ENCODE measurements at regions not wholly inside any gene's neighbourhood (a gene's known extent, or its start where the extent isn't known, plus 50 kb on each side); places are given as distances from the start of the nearest gene placed in this dataset.

DNA sequence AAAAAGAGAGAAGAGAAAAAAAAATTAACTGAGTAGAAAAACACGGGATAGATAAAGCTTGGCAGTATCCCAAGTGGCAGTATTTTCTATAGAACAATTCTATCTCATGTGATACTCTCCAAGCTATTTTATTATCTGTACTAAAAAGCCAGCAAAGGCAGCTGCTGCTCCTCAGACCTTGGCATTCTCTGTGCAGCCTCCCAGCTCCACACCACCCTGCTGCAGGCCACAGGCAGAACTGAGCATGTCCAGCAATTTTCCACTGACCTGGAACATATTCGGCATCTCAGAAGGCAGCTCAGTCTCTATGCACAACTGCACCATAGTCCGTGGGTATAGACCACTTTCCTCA is 1161.4 kb downstream of the IGSF11 start:
- H3K4me3 ChIP-seq (ENCODE audit: low read length), result no peak overlapping the region
- H3K36me3 ChIP-seq (replicated peaks; ENCODE audit: low read depth, low read length), result no peaks in the 10 kb centered on the region
- no peak overlapping the region for H3K4me2 ChIP-seq (ENCODE audit: low read length)
- no peaks in the 10 kb centered on the region for H4K20me1 ChIP-seq (ENCODE audit: insufficient read depth, low read length)
- no peak overlapping the region for H2AFZ ChIP-seq (ENCODE audit: low read depth, low read length)
- TF ChIP-seq EZH2phosphoT487 (IDR thresholded peaks at IDR 0.05; ENCODE audit: low read depth), result no peak
- TF ChIP-seq, protein P1, sequence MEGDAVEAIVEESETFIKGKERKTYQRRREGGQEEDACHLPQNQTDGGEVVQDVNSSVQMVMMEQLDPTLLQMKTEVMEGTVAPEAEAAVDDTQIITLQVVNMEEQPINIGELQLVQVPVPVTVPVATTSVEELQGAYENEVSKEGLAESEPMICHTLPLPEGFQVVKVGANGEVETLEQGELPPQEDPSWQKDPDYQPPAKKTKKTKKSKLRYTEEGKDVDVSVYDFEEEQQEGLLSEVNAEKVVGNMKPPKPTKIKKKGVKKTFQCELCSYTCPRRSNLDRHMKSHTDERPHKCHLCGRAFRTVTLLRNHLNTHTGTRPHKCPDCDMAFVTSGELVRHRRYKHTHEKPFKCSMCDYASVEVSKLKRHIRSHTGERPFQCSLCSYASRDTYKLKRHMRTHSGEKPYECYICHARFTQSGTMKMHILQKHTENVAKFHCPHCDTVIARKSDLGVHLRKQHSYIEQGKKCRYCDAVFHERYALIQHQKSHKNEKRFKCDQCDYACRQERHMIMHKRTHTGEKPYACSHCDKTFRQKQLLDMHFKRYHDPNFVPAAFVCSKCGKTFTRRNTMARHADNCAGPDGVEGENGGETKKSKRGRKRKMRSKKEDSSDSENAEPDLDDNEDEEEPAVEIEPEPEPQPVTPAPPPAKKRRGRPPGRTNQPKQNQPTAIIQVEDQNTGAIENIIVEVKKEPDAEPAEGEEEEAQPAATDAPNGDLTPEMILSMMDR (IDR thresholded peaks at IDR 0.05; ENCODE audit: low read depth, low read length), result no peak
- H3K27ac ChIP-seq (ENCODE audit: low read length), result no peak overlapping the region
- H3K4me1 ChIP-seq (ENCODE audit: low read length), result no peaks in the 10 kb centered on the region
- H3K27me3 ChIP-seq (ENCODE audit: low read depth, low read length), result no peaks in the 10 kb centered on the region
- no peaks in the 10 kb centered on the region for H3K9me3 ChIP-seq (ENCODE audit: insufficient read depth, low read length)
- no peaks in the 10 kb centered on the region for H3K79me2 ChIP-seq (ENCODE audit: low read length)
- H3K9ac ChIP-seq (ENCODE audit: low read length), result no peak overlapping the region

DNA sequence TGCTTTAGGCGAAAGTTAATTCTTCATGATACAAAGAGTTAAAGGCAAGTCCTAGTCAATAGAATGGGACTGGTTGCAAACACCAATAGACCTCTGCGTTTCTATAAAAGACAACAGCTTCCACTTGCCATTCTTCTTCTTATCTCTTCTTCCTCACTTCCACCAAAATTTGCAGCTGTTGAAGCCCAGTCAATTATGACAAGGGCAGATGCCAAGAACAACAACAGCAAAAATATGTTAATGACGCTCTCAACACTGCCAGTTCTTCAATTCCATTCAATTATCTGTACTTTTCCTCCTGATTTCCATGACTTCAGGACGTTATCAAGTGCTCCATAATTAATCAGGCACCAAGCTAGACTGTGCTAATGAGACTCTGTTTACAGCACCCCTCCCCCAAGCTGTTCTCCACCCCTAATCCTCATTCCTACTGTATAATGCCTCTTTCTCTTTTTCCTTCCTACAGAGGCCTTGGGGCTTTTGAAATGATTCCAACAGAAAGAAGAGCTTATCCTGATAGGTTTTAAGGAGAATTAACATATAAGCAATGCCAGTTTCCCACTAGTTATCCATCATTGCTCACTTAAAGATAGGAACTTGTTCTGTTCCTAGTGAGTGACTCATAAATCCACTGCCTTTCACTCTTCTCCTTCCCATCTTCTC is 1160.5 kb downstream of the IGSF11 start:
- no peak overlapping the region for H3K9ac ChIP-seq (ENCODE audit: low read length)
- H3K4me3 ChIP-seq (ENCODE audit: low read length), result no peak overlapping the region
- H3K4me2 ChIP-seq (ENCODE audit: low read length), result no peak overlapping the region
- H3K27ac ChIP-seq (ENCODE audit: low read length), result no peak overlapping the region
- H2AFZ ChIP-seq (ENCODE audit: low read depth, low read length), result no peak overlapping the region
- TF ChIP-seq EZH2phosphoT487 (IDR thresholded peaks at IDR 0.05; ENCODE audit: low read depth), result no peak
- TF ChIP-seq, protein P1 (IDR thresholded peaks at IDR 0.05; ENCODE audit: low read depth, low read length), result no peak
- H3K4me1 ChIP-seq (ENCODE audit: low read length), result no peaks in the 10 kb centered on the region
- H4K20me1 ChIP-seq (ENCODE audit: insufficient read depth, low read length), result no peaks in the 10 kb centered on the region
- no peaks in the 10 kb centered on the region for H3K27me3 ChIP-seq (ENCODE audit: low read depth, low read length)
- H3K79me2 ChIP-seq (ENCODE audit: low read length), result no peaks in the 10 kb centered on the region
- H3K36me3 ChIP-seq (replicated peaks; ENCODE audit: low read depth, low read length), result no peaks in the 10 kb centered on the region
- H3K9me3 ChIP-seq (ENCODE audit: insufficient read depth, low read length), result no peaks in the 10 kb centered on the region

DNA sequence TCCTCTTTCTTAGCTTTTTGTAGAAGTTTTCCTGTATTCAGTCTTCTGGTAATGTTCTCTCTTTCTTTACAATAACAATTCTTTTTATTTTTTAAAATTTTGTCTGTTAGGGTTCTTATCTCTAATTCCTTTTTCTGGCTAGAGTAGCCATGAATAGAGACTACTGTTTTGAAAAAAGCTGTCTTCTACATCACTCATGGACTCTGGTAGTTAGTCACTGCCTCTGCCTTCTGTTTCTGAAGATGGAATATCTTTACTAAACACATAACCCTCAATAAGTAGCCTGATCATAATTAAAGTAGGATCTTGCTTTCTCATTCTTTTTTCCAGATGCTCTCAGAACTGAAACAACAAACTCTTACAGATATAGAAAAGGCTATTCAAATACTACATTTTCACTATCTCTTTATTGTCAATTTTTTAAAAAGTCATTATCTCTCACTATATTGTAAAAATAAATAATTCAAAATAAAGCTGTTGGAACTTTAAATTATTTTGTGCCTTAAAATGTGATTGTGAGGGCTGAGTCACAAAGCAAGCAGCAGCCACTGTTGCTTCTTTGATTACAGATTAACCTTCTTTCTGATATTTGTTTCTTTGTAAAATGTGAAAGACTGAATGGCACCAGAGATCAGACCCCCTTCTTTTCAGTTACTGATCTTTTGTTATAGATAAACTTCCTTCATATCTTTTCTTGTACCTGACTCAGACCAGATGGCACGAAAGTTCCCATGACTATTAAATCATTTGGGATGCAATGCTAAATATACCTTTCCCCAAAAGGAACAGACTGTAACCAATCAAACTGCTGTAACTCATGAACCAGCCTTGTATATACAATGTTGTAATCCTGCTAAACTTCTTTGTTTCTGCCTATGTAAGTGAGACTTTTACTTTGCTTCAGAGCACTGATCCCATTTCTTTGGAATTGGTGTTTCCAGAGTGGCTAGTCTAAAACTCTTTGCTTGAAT is 1159.5 kb downstream of the IGSF11 start:
- Histone ChIP-seq H3K4me2 (ENCODE audit: low read length) (no peak overlapping the region), H3K79me2 (ENCODE audit: low read length) (no peaks in the 10 kb centered on the region), H3K27ac (ENCODE audit: low read length) (no peak overlapping the region), H3K27me3 (ENCODE audit: low read depth, low read length) (no peaks in the 10 kb centered on the region), H3K9ac (ENCODE audit: low read length) (no peak overlapping the region), H4K20me1 (ENCODE audit: insufficient read depth, low read length) (no peaks in the 10 kb centered on the region), H2AFZ (ENCODE audit: low read depth, low read length) (no peak overlapping the region), H3K9me3 (ENCODE audit: insufficient read depth, low read length) (no peaks in the 10 kb centered on the region), H3K4me3 (ENCODE audit: low read length) (no peak overlapping the region), H3K36me3 (replicated peaks; ENCODE audit: low read depth, low read length) (no peaks in the 10 kb centered on the region), H3K4me1 (ENCODE audit: low read length) (no peaks in the 10 kb centered on the region)
- TF ChIP-seq, protein P1 (IDR thresholded peaks at IDR 0.05; ENCODE audit: low read depth, low read length), result no peak
- no peak for TF ChIP-seq EZH2phosphoT487 (IDR thresholded peaks at IDR 0.05; ENCODE audit: low read depth)

DNA sequence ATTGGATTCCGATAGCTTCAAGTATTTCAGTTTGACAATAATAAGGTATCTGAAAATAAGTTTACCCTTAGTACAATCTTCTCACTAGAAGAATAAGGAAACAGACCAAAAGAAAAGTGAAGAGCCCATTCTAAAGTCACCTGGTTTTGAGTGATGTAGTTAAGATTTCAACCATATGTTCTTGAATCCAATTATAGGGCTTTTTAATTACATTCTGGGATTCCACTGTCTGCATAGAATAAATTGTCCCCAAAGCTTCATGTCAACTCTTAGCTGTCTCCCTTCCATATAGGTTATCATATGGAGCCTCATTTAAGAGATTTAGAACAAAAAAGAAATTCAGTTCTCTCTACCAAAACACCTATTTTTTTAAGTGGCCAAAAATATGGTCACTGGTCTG is 1158.8 kb downstream of the IGSF11 start:
- no peaks in the 10 kb centered on the region for H3K4me1 ChIP-seq (ENCODE audit: low read length)
- H4K20me1 ChIP-seq (ENCODE audit: insufficient read depth, low read length), result no peaks in the 10 kb centered on the region
- no peak overlapping the region for H3K27ac ChIP-seq (ENCODE audit: low read length)
- H3K9me3 ChIP-seq (ENCODE audit: insufficient read depth, low read length), result no peaks in the 10 kb centered on the region
- no peaks in the 10 kb centered on the region for H3K27me3 ChIP-seq (ENCODE audit: low read depth, low read length)
- H2AFZ ChIP-seq (ENCODE audit: low read depth, low read length), result no peak overlapping the region
- H3K79me2 ChIP-seq (ENCODE audit: low read length), result no peaks in the 10 kb centered on the region
- no peak overlapping the region for H3K9ac ChIP-seq (ENCODE audit: low read length)
- no peak overlapping the region for H3K4me3 ChIP-seq (ENCODE audit: low read length)
- H3K4me2 ChIP-seq (ENCODE audit: low read length), result no peak overlapping the region
- no peak for TF ChIP-seq EZH2phosphoT487 (IDR thresholded peaks at IDR 0.05; ENCODE audit: low read depth)
- TF ChIP-seq, protein P1 (IDR thresholded peaks at IDR 0.05; ENCODE audit: low read depth, low read length), result no peak
- H3K36me3 ChIP-seq (replicated peaks; ENCODE audit: low read depth, low read length), result no peaks in the 10 kb centered on the region

All from OCI-LY3 (cell line).